ENCODE measurements at regions not wholly inside any gene's neighbourhood (a gene's known extent, or its start where the extent isn't known, plus 50 kb on each side); places are given as distances from the start of the nearest gene placed in this dataset.

DNA sequence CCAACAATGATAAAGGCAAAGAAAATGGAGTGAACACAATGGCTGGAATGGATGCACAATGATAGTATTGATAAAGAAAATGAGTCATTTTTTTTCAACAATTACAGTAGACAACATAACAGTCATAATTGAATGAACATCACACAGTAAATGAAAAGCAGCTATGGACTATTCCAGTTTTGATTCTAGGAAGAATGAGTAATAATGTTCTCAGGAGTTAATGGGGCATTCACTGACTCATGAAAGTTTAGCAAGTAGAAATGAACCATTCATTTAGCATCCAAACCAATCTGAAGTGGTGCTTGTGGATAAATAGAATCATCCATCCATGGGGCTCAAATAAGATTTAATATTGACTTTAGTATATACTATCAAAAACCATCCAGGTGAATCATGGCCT is 1029.5 kb upstream of the GJE1 start:
- CTCF ChIA-PET = no interaction called here
- peak; percentile 32 for DNase-seq (ENCODE audit: low spot score)
- H3K27ac ChIP-seq (ENCODE audit: low read depth, low read length, poor library complexity, severe bottlenecking) = no peak overlapping the region

DNA sequence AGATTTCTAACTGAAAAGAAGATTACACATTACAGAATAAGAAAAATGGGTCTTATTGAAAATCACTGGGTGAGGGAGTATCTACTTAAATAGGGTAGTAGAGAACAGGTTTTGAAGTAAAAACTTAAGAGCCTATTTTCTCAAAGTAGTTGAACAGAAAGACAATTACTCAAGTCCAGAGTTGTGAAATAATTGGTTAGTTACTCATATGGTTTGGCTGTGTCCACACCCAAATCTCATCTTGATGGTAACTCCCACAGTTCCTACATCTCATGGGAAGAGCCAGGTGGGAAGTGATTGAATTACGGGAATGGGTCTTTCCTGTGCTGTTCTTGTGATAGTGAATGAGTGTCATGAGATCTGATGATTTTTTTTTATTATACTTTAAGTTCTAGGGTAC is 1035.3 kb upstream of the GJE1 start:
- no peaks in the 10 kb centered on the region for H3K36me3 ChIP-seq (ENCODE audit: insufficient read depth, low read length, poor library complexity, severe bottlenecking)
- no peak for DNase-seq (ENCODE audit: low spot score)
- CTCF ChIA-PET = no interaction called here
- intact Hi-C loops (cut with micrococcal nuclease; ENCODE audit: unreplicated experiment) = no loop called here
- BruUV-seq (replicated peaks) = no TSS peak
- no peak overlapping the region for H3K27ac ChIP-seq (ENCODE audit: low read depth, low read length, poor library complexity, severe bottlenecking)
- peaks cover 8% of the 10 kb centered on the region for H3K9me3 ChIP-seq (ENCODE audit: low read depth, low read length, poor library complexity, severe bottlenecking)
- H3K4me3 ChIP-seq (ENCODE audit: low read depth, low read length, poor library complexity, severe bottlenecking) = no peak overlapping the region
- H3K27me3 ChIP-seq (replicated peaks; ENCODE audit: insufficient read depth, low read depth, low read length, poor library complexity) = no peaks in the 10 kb centered on the region
- TF ChIP-seq EZH2 (IDR thresholded peaks at IDR 0.05; ENCODE audit: borderline replicate concordance, low read depth, low read length, poor library complexity, severe bottlenecking) (no peak), CTCF (conservative IDR thresholded peaks at IDR 0.05; ENCODE audit: low read depth, low read length) (no peak)
- POLR2A ChIA-PET (ENCODE audit: low non-redundant PET) = no interaction called here
- H3K4me1 ChIP-seq (ENCODE audit: insufficient read depth, low read length, poor library complexity, severe bottlenecking) = peaks cover 5% of the 10 kb centered on the region

More for the DNA sequence above, 1029.5 kb upstream of the GJE1 start:
- Histone ChIP-seq H3K36me3 (ENCODE audit: insufficient read depth, low read length, poor library complexity, severe bottlenecking) (no peaks in the 10 kb centered on the region), H3K4me1 (ENCODE audit: insufficient read depth, low read length, poor library complexity, severe bottlenecking) (peaks cover 12% of the 10 kb centered on the region), H3K27me3 (replicated peaks; ENCODE audit: insufficient read depth, low read depth, low read length, poor library complexity) (no peaks in the 10 kb centered on the region), H3K4me3 (ENCODE audit: low read depth, low read length, poor library complexity, severe bottlenecking) (no peak overlapping the region), H3K9me3 (ENCODE audit: low read depth, low read length, poor library complexity, severe bottlenecking) (no peaks in the 10 kb centered on the region)
- TF ChIP-seq CTCF (conservative IDR thresholded peaks at IDR 0.05; ENCODE audit: low read depth, low read length) = no peak
- no peak for TF ChIP-seq EZH2 (IDR thresholded peaks at IDR 0.05; ENCODE audit: borderline replicate concordance, low read depth, low read length, poor library complexity, severe bottlenecking)
- BruUV-seq (replicated peaks) = no TSS peak
- intact Hi-C loops (cut with micrococcal nuclease; ENCODE audit: unreplicated experiment) = loop anchor here (10.0 kb wide), 1 partner anchor 462 kb away; no protein-coding TSS in a partner anchor
- POLR2A ChIA-PET (ENCODE audit: low non-redundant PET) = no interaction called here

DNA sequence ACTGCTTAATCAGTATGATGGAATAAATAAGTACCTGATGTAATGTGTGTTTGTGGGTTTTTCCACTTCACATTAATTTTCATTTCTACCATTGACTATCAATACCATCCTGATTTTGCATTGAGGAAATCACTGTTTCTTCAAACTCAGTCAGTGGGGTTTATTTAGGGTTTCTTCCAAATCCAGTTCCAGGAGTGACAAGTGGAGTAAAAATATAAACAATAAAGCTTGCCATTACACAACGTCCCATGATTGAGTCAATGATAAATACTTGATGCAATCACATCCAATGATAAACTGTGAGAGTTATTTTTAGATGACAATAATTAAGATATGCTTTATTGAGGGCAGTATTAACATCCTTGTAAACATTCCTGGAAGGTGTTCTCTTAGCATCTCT is 1037.4 kb upstream of the GJE1 start:
- POLR2A ChIA-PET (ENCODE audit: low non-redundant PET) = no interaction called here

More for the DNA sequence above, 1037.4 kb upstream of the GJE1 start:
- Histone ChIP-seq H3K4me1 (ENCODE audit: insufficient read depth, low read length, poor library complexity, severe bottlenecking) (no peaks in the 10 kb centered on the region), H3K9me3 (ENCODE audit: low read depth, low read length, poor library complexity, severe bottlenecking) (peaks cover 8% of the 10 kb centered on the region), H3K27ac (ENCODE audit: low read depth, low read length, poor library complexity, severe bottlenecking) (no peak overlapping the region), H3K4me3 (ENCODE audit: low read depth, low read length, poor library complexity, severe bottlenecking) (no peak overlapping the region), H3K36me3 (ENCODE audit: insufficient read depth, low read length, poor library complexity, severe bottlenecking) (no peaks in the 10 kb centered on the region), H3K27me3 (replicated peaks; ENCODE audit: insufficient read depth, low read depth, low read length, poor library complexity) (no peaks in the 10 kb centered on the region)
- CTCF ChIA-PET = no interaction called here
- TF ChIP-seq EZH2 (IDR thresholded peaks at IDR 0.05; ENCODE audit: borderline replicate concordance, low read depth, low read length, poor library complexity, severe bottlenecking) (no peak), CTCF (conservative IDR thresholded peaks at IDR 0.05; ENCODE audit: low read depth, low read length) (no peak)
- intact Hi-C loops (cut with micrococcal nuclease; ENCODE audit: unreplicated experiment) = no loop called here
- BruUV-seq (replicated peaks) = no TSS peak
- no peak for DNase-seq (ENCODE audit: low spot score)

All from A673 (cell line).